GM23338 (cell line): ENCODE measurements at regions not wholly inside any gene's neighbourhood (a gene's known extent, or its start where the extent isn't known, plus 50 kb on each side); places are given as distances from the start of the nearest gene placed in this dataset.
A peak's percentile ranks its signal among the peaks of the same experiment; 100 is the strongest.

Experiments used
- ATAC-seq: fragments of 200-7000 bp; cut with Tn5 transposase; 3 replicates; pipeline ENCODE4 v1.9.1; 2020
- DNase-seq: peaks from one replicate; pipeline ENCODE4 v3.0.0-alpha.2; 2015; ENCODE audit warnings: low spot score
- H2AFZ ChIP-seq: fragments of 200-600 bp; sonication (generic); 2 replicates; pipeline ENCODE4 v1.8.0; 2016; ENCODE audit warnings: antibody characterized with exemption, mild to moderate bottlenecking, moderate library complexity
- H3F3A ChIP-seq: fragments of 200-600 bp; sonication (generic); replicated peaks from 2 replicates; pipeline ENCODE4 v1.8.0; 2017; ENCODE audit warnings: antibody characterized with exemption, mixed run types, low read depth
- H3K27ac ChIP-seq: fragments of 200-600 bp; sonication (generic); 2 replicates; pipeline ENCODE4 v1.6.1; 2016; ENCODE audit warnings: low read depth
- H3K27me3 ChIP-seq: fragments of 200-600 bp; sonication (generic); 2 replicates; pipeline ENCODE4 v1.8.0; 2016; ENCODE audit warnings: mild to moderate bottlenecking, mixed run types, moderate library complexity; ENCODE audit not compliant: insufficient read depth
- H3K36me3 ChIP-seq: fragments of 200-600 bp; sonication (generic); 2 replicates; pipeline ENCODE4 v1.8.0; 2016; ENCODE audit warnings: mild to moderate bottlenecking; ENCODE audit not compliant: insufficient read depth
- H3K4me1 ChIP-seq: fragments of 200-600 bp; sonication (generic); 2 replicates; pipeline ENCODE4 v1.8.0; 2016; ENCODE audit warnings: mild to moderate bottlenecking, moderate library complexity; ENCODE audit not compliant: insufficient read depth
- H3K4me2 ChIP-seq: fragments of 200-600 bp; sonication (generic); 2 replicates; pipeline ENCODE4 v1.7.1; 2017; ENCODE audit warnings: mixed run types
- H3K4me3 ChIP-seq: fragments of 200-600 bp; sonication (generic); 2 replicates; pipeline ENCODE4 v1.6.1; 2016; ENCODE audit warnings: mixed run types
- H3K79me2 ChIP-seq: fragments of 200-600 bp; sonication (generic); replicated peaks from 2 replicates; pipeline ENCODE4 v1.8.0; 2017; ENCODE audit warnings: mild to moderate bottlenecking; ENCODE audit not compliant: insufficient read depth
- H3K9me2 ChIP-seq: fragments of 200-600 bp; sonication (generic); 2 replicates; pipeline ENCODE4 v1.8.0; 2017; ENCODE audit not compliant: insufficient read depth
- H4K20me1 ChIP-seq: fragments of 200-600 bp; sonication (generic); replicated peaks from 2 replicates; pipeline ENCODE4 v1.8.0; 2017; ENCODE audit warnings: mild to moderate bottlenecking; ENCODE audit not compliant: insufficient read depth
- H3K27ac Mint-ChIP-seq: 2 replicates; pipeline ENCODE4 v1.8.0; 2020; ENCODE audit warnings: inconsistent platforms, mild to moderate bottlenecking, moderate library complexity, mixed read lengths
- H3K27me3 Mint-ChIP-seq: 3 replicates; pipeline ENCODE4 v1.8.0; 2022; ENCODE audit warnings: low read depth, mild to moderate bottlenecking, moderate library complexity, mixed read lengths, inconsistent platforms; ENCODE audit not compliant: insufficient read depth, poor library complexity
- H3K36me3 Mint-ChIP-seq: 3 replicates; pipeline ENCODE4 v1.8.0; 2021; ENCODE audit warnings: low read depth, mild to moderate bottlenecking, inconsistent platforms, moderate library complexity, mixed read lengths
- H3K4me1 Mint-ChIP-seq: 3 replicates; pipeline ENCODE4 v1.8.0; 2020; ENCODE audit warnings: mild to moderate bottlenecking, inconsistent platforms, mixed read lengths
- H3K4me3 Mint-ChIP-seq: 3 replicates; pipeline ENCODE4 v1.8.0; 2021; ENCODE audit warnings: moderate library complexity, mild to moderate bottlenecking, inconsistent platforms, mixed read lengths
- H3K9me3 Mint-ChIP-seq: 3 replicates; pipeline ENCODE4 v1.8.0; 2020; ENCODE audit warnings: moderate library complexity, mild to moderate bottlenecking, inconsistent platforms, mixed read lengths
- CREB1 ChIP-seq: fragments of 250-450 bp; sonication (Bioruptor Pico); IDR thresholded peaks from 2 replicates; pipeline ENCODE4 v1.5.0; 2020; ENCODE audit warnings: low read depth, mild to moderate bottlenecking, moderate library complexity
- EZH2 ChIP-seq: fragments of 200-600 bp; sonication (generic); IDR thresholded peaks from one replicate; pipeline ENCODE4 v1.8.0; 2017; ENCODE audit warnings: antibody characterized with exemption, mild to moderate bottlenecking, low read depth; ENCODE audit not compliant: unreplicated experiment
- EZH2phosphoT487 ChIP-seq: fragments of 200-600 bp; sonication (generic); IDR thresholded peaks from one replicate; pipeline ENCODE4 v1.8.1; 2018; ENCODE audit warnings: antibody characterized with exemption; ENCODE audit not compliant: unreplicated experiment
- JUNB ChIP-seq: IDR thresholded peaks from one replicate; pipeline ENCODE4 v1.6.1; 2016; ENCODE audit warnings: antibody characterized with exemption; ENCODE audit not compliant: unreplicated experiment
- NANOG ChIP-seq: IDR thresholded peaks from 2 replicates; pipeline ENCODE4 v1.6.1; 2016; ENCODE audit warnings: antibody characterized with exemption, borderline replicate concordance
- REST ChIP-seq: IDR thresholded peaks from one replicate; pipeline ENCODE4 v1.6.1; 2018; ENCODE audit warnings: antibody characterized with exemption; ENCODE audit not compliant: unreplicated experiment
- STAT1 ChIP-seq: IDR thresholded peaks from one replicate; pipeline ENCODE4 v1.6.1; 2016; ENCODE audit warnings: antibody characterized with exemption; ENCODE audit not compliant: unreplicated experiment
- ZNF331 ChIP-seq: fragments of 250-450 bp; sonication (Bioruptor Pico); IDR thresholded peaks from 2 replicates; pipeline ENCODE4 v1.5.0; 2020; ENCODE audit warnings: low read depth, mild to moderate bottlenecking, moderate library complexity
- ZNF462 ChIP-seq: fragments of 250-450 bp; sonication (Bioruptor Pico); IDR thresholded peaks from 2 replicates; pipeline ENCODE4 v1.5.0; 2020; ENCODE audit warnings: mild to moderate bottlenecking, moderate library complexity

- H3K4me1 Mint-ChIP-seq: peaks cover 19% of the 10 kb centered on the region
- no peak overlapping the region for H3K4me2 ChIP-seq
These were observed 83.1 kb downstream of the PDGFA start for GRCh38 chr7:436367-437128.

More at GRCh38 chr7:436367-437128, 83.1 kb downstream of the PDGFA start:
- H3K36me3 Mint-ChIP-seq: no peaks in the 10 kb centered on the region; the same call in 2 of the 3 replicates
- no peaks in the 10 kb centered on the region for H3K36me3 ChIP-seq
- peaks cover 8% of the 10 kb centered on the region; the same call in 1 of the 3 replicates for H3K9me3 Mint-ChIP-seq
- peak overlapping the region; percentile 72; the same call in 1 of the 2 replicates for H3K27ac Mint-ChIP-seq
- H2AFZ ChIP-seq: no peak overlapping the region
- no peaks in the 10 kb centered on the region for H4K20me1 ChIP-seq
- no peak for DNase-seq
- H3K79me2 ChIP-seq: no peaks in the 10 kb centered on the region
- H3K4me3 ChIP-seq: no peak overlapping the region
- H3K27ac ChIP-seq: no peak overlapping the region
- no peaks in the 10 kb centered on the region for H3K9me2 ChIP-seq
- H3K27me3 ChIP-seq: no peaks in the 10 kb centered on the region
- H3K27me3 Mint-ChIP-seq: peaks cover 3% of the 10 kb centered on the region
- no peak for ATAC-seq
- no peak overlapping the region for H3K4me3 Mint-ChIP-seq
- peaks cover 8% of the 10 kb centered on the region; the same call in 1 of the 2 replicates for H3K4me1 ChIP-seq
- no peaks in the 10 kb centered on the region; the same call in 1 of the 2 replicates for H3F3A ChIP-seq
- TF ChIP-seq ZNF462 (CRISPR knock-in tag): no peak
- no peak for TF ChIP-seq JUNB
- no peak for TF ChIP-seq STAT1
- TF ChIP-seq EZH2phosphoT487: no peak
- TF ChIP-seq ZNF331 (CRISPR knock-in tag): no peak
- no peak for TF ChIP-seq NANOG
- TF ChIP-seq EZH2: no peak
- no peak for TF ChIP-seq REST
- TF ChIP-seq CREB1 (CRISPR knock-in tag): no peak
